Mucosa of stomach (tissue), 1 donor: ENCODE measurements at regions not wholly inside any gene's neighbourhood (a gene's known extent, or its start where the extent isn't known, plus 50 kb on each side); places are given as distances from the start of the nearest gene placed in this dataset.

Experiments used
- H3K27me3 ChIP-seq: one replicate; pipeline ENCODE4 v1.7.0; 2013; ENCODE audit warnings: mild to moderate bottlenecking, low read length; ENCODE audit not compliant: control insufficient read depth, insufficient read depth
- H3K36me3 ChIP-seq: one replicate; pipeline ENCODE4 v1.7.0; 2013; ENCODE audit warnings: low read length; ENCODE audit not compliant: control insufficient read depth, insufficient read depth
- H3K4me1 ChIP-seq: one replicate; pipeline ENCODE4 v1.7.0; 2013; ENCODE audit warnings: mild to moderate bottlenecking, low read length; ENCODE audit not compliant: control insufficient read depth, insufficient read depth
- H3K4me3 ChIP-seq: one replicate; pipeline ENCODE4 v1.7.0; 2013; ENCODE audit warnings: low read length
- H3K9ac ChIP-seq: one replicate; pipeline ENCODE4 v1.7.0; 2013; ENCODE audit warnings: mild to moderate bottlenecking, low read length, moderate library complexity
- H3K9me3 ChIP-seq: one replicate; pipeline ENCODE4 v1.7.0; 2013; ENCODE audit warnings: mild to moderate bottlenecking, low read length, moderate library complexity; ENCODE audit not compliant: control insufficient read depth
- donor health status: Pancreatic carcinoma.

DNA sequence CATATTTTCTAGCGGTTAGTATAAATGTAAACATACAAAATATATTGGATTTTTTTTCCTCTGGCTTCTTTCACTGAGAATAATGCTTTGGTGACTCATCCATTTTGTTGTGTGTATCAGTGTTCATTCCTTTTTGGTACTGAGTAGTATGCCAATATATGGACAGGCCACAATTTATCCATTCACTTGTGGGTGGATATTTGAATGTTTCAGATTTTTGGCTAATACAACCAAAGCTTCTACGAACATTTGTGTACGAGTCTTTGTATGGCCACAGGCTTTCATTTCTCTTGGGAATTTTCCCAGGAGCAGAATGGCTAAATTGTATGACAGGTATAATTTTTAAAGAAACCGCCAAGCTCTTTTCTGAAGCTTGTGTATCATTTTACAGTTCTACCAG, 677.5 kb downstream of the HDGFL1 start:
- Histone ChIP-seq H3K9ac (no peak overlapping the region), H3K4me1 (no peaks in the 10 kb centered on the region), H3K36me3 (no peaks in the 10 kb centered on the region), H3K27me3 (no peaks in the 10 kb centered on the region), H3K4me3 (no peak overlapping the region), H3K9me3 (no peaks in the 10 kb centered on the region)

DNA sequence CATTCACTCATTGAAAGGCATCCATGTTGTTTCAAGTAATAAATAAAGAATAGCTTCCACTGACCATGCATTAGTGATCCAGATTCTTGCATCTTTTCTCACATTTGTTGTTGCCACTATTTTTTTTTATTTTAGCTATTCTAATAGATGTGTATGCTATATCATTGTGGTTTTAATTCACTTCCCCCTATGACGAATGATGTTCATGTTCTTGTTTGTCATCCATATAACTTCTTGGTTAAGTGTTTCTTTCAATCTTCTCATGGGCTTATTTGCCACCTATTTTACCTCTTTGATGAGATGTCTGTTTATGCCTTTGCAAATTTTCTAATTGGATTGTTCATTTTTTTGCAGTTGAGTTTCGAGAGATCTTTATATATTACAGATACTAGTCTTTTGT, 681.2 kb downstream of the HDGFL1 start:
- Histone ChIP-seq H3K9me3 (no peaks in the 10 kb centered on the region), H3K27me3 (no peaks in the 10 kb centered on the region), H3K4me3 (no peak overlapping the region), H3K36me3 (no peaks in the 10 kb centered on the region), H3K4me1 (no peaks in the 10 kb centered on the region), H3K9ac (no peak overlapping the region)

DNA sequence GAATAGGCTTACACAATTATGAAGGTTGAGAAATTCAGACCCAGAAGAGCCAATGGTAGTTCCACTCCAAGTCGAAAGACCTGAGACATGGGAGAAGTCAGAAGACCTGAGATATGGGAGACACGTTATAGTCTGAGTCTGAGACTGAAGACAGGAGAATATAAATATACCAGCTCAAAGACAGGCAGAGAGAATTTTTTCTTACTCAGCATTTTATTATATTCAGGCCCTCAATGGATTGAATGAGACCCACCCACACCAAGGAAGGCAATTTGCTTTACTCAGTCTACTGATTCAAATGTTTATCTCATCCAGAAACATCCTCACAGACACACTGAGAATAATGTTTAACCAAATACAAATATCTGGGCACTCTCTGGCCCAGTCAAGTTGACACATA, 693.5 kb downstream of the HDGFL1 start:
- Histone ChIP-seq H3K4me1 (no peaks in the 10 kb centered on the region), H3K36me3 (no peaks in the 10 kb centered on the region), H3K4me3 (no peak overlapping the region), H3K27me3 (no peaks in the 10 kb centered on the region), H3K9ac (no peak overlapping the region), H3K9me3 (no peaks in the 10 kb centered on the region)

DNA sequence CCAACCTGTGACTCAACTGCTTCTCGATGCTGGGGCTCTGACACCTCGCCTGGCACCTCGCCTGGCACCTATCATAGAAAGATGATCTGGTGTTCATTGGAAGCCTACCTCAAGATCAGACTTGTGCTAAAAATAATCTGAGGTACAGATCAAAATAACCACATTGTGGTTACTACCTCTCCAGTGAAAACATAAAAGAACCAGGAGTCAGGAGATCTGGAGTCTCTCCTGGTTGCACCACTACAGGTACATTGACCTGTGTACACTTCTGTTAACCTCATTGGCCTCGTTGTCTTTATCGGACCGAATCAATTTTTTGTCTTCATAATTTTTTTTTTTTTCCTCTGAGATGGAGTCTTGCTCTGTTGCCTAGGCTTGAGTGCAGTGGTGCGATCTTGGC, 695.9 kb downstream of the HDGFL1 start:
- H3K9ac ChIP-seq = no peak overlapping the region
- H3K4me3 ChIP-seq = no peak overlapping the region
- no peaks in the 10 kb centered on the region for H3K27me3 ChIP-seq

DNA sequence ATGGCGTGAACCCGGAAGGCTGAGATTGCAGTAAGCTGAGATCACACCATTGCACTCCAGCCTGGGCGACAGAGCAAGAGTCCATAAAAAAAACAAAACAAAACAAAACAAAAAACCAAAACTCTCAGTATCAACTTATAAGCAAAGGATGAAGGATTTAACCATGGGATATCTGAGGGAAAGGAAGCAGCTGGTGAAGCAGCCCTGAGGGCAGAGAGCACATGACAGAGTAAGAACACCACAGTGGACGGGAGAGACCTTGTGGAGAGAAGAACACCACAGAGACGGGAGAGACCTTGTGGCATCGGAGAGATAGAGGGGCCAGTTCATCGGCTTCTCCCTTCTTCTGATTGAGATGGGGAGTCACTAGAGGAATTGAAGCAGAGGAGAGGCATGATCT, 697.2 kb downstream of the HDGFL1 start:
- no peaks in the 10 kb centered on the region for H3K9me3 ChIP-seq
- no peaks in the 10 kb centered on the region for H3K27me3 ChIP-seq
- H3K36me3 ChIP-seq = no peaks in the 10 kb centered on the region
- no peak overlapping the region for H3K4me3 ChIP-seq
- no peak overlapping the region for H3K9ac ChIP-seq
- H3K4me1 ChIP-seq = no peaks in the 10 kb centered on the region

More for the DNA sequence above, 695.9 kb downstream of the HDGFL1 start:
- H3K9me3 ChIP-seq = no peaks in the 10 kb centered on the region
- no peaks in the 10 kb centered on the region for H3K4me1 ChIP-seq
- H3K36me3 ChIP-seq = no peaks in the 10 kb centered on the region

DNA sequence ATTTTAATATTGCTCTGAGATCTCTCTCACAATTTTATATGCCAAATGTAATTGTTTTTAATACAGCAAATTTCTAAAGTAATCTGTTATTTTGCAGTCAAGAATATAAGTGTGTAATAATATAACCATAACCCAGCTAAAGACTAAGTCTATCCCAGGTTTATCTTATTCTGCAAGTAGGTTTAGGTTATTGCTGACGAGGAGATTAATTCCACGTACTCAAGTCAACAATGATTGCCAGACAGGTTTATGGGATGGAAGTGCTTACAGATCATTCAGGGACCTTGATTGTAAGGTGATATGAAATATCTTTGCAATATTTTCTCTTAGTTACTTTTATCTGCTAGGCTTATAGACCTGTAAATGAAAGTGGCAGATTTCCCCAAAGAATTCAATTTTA, 698.3 kb downstream of the HDGFL1 start:
- no peak overlapping the region for H3K4me3 ChIP-seq
- no peaks in the 10 kb centered on the region for H3K36me3 ChIP-seq
- no peaks in the 10 kb centered on the region for H3K27me3 ChIP-seq
- no peaks in the 10 kb centered on the region for H3K4me1 ChIP-seq
- H3K9ac ChIP-seq = no peak overlapping the region
- H3K9me3 ChIP-seq = no peaks in the 10 kb centered on the region

DNA sequence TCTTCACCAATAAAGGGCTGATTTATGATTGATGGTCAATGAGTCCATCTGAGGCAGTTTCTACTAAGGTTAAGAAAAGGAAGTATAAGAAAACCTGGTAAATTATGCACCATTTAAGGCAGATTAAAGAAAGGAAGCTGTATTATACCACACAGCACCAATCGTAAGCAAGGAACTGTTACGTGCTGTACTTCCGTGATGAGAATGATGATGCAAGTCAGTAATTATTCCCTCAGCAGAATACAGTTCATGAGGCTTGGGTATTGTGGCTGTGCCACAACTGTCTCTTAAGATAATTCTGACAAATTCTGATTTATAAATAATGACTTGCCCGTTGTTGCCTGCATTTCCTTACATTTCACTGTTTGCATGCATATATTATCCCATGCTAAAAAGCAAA, 699.0 kb downstream of the HDGFL1 start:
- H3K36me3 ChIP-seq = no peaks in the 10 kb centered on the region

DNA sequence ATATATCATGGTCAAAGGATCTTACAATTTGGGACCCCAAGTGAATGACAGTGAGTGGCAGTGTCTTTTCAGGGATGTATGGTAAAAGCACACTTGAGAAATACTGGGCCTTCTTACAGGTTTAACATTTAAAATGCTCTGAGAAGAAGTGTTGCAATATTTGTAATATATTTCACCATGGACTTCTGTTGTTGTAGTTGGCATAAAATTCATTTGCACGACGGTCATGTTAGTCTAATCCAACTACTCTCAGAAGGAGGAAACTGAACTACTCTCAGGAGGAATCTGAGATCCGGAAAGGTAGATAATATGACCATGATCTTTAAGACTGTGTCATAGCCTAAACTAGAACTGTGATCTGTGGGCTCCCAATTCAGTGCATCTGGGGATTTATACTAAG, 700.1 kb downstream of the HDGFL1 start:
- H3K27me3 ChIP-seq = no peaks in the 10 kb centered on the region
- H3K9me3 ChIP-seq = no peaks in the 10 kb centered on the region
- no peak overlapping the region for H3K9ac ChIP-seq
- no peaks in the 10 kb centered on the region for H3K36me3 ChIP-seq
- no peak overlapping the region for H3K4me3 ChIP-seq
- H3K4me1 ChIP-seq = no peaks in the 10 kb centered on the region

More for the DNA sequence above, 699.0 kb downstream of the HDGFL1 start:
- Histone ChIP-seq H3K9me3 (no peaks in the 10 kb centered on the region), H3K27me3 (no peaks in the 10 kb centered on the region), H3K9ac (no peak overlapping the region), H3K4me3 (no peak overlapping the region), H3K4me1 (no peaks in the 10 kb centered on the region)

DNA sequence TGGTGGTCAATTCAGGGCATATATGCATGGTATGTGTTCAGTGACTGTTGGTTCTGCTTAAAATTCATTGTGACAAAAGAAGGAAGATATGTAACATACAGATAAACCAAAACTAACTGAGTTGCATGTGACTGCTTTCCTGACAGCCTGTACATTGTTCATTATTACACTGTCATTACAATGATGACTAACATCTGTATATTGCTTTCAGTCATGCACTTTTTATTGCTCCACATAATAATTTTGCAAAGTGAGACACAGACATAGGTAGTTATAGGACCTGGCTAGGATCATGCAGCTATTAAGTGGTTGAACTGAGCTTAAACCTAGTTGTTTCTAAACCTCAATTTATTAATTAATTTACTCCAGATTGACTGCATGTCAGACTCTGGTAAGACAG, 703.2 kb downstream of the HDGFL1 start:
- Histone ChIP-seq H3K9me3 (no peaks in the 10 kb centered on the region), H3K4me1 (no peaks in the 10 kb centered on the region), H3K36me3 (no peaks in the 10 kb centered on the region), H3K9ac (no peak overlapping the region), H3K4me3 (no peak overlapping the region), H3K27me3 (no peaks in the 10 kb centered on the region)

DNA sequence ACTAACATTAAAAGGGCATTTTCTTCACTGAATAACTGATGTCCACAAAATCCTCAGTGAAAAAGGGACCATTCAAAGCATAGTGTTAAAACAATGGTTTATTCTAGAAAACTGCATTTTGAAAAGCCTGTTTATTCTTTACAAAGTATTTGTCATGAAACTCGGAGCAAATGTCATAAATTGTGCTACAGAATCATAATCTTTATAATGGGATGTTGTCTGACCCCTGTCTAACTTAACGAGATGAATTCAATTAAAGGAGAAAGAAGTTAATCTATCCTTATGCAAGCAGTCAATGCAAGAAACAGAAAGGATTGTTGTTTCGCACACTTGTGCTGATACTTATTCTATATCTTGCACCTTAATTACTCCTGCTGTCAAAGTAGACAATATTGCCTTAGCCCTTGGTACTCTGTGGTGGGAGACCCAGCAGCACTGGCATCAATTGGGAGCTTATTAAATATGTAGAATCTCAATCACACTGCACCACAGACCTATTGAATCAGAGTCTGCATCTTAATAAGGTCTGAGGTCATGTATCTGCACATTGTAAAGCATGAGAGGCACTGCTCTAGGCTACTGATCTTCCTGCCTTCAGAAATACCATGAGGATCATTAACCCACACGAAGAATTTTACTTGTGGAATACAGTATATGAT, 708.3 kb downstream of the HDGFL1 start:
- no peaks in the 10 kb centered on the region for H3K4me1 ChIP-seq
- H3K27me3 ChIP-seq = no peaks in the 10 kb centered on the region
- H3K9me3 ChIP-seq = no peaks in the 10 kb centered on the region
- no peak overlapping the region for H3K4me3 ChIP-seq
- no peak overlapping the region for H3K9ac ChIP-seq
- H3K36me3 ChIP-seq = no peaks in the 10 kb centered on the region

DNA sequence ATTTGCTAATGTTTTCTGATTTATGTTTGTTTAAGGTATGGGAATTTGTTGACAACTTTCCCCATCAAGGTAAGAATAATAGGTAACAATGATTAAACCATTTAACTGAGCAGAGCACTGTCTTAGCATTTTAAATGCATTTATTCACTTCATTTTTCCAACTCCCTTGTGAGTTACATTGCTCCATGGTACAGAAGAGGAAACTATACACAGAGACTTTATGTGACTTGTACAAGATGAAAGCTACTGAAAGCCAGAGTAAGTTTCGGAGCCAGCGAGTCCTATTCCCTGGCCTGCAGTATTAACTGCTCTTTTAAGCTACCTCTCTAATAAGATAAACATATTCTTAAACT, 708.8 kb downstream of the HDGFL1 start:
- Histone ChIP-seq H3K9me3 (no peaks in the 10 kb centered on the region), H3K4me1 (no peaks in the 10 kb centered on the region), H3K9ac (no peak overlapping the region), H3K27me3 (no peaks in the 10 kb centered on the region), H3K4me3 (no peak overlapping the region), H3K36me3 (no peaks in the 10 kb centered on the region)

DNA sequence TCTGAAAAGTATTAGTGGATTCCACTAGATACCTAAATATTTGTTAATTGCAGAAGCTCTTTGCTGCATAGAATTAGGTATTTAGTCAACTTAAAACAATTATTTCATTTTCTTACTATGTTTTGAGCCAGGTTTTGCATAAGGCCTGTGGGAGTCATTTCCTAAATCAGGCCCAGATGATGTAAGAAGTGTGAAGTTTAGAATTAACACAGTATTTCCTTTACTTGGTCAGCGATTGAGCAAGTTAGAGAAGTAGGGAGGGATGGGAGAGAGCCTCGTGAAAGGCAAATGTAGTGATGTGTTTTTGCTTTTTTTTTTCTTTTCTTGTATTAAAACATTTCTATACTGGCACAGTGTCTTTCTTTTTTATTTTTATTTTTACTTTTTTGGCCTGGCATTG, 711.1 kb downstream of the HDGFL1 start:
- no peaks in the 10 kb centered on the region for H3K4me1 ChIP-seq
- H3K9ac ChIP-seq = no peak overlapping the region
- no peaks in the 10 kb centered on the region for H3K27me3 ChIP-seq
- no peaks in the 10 kb centered on the region for H3K9me3 ChIP-seq
- H3K36me3 ChIP-seq = no peaks in the 10 kb centered on the region
- H3K4me3 ChIP-seq = no peak overlapping the region
